HG02938 (cell line): ENCODE measurements at regions not wholly inside any gene's neighbourhood (a gene's known extent, or its start where the extent isn't known, plus 50 kb on each side); places are given as distances from the start of the nearest gene placed in this dataset.
"Not testable (repeated sequence)": the region's sequence is repeated elsewhere in the genome, so short reads cannot be mapped to it uniquely, and the experiment has no call there.

ENCODE experiments used
- ATAC-seq: cut with Tn5 transposase; IDR thresholded peaks from one replicate; pipeline ENCODE4 v1.9.1; 2021; ENCODE audit warnings: mild to moderate bottlenecking, moderate library complexity; ENCODE audit not compliant: unreplicated experiment

DNA sequence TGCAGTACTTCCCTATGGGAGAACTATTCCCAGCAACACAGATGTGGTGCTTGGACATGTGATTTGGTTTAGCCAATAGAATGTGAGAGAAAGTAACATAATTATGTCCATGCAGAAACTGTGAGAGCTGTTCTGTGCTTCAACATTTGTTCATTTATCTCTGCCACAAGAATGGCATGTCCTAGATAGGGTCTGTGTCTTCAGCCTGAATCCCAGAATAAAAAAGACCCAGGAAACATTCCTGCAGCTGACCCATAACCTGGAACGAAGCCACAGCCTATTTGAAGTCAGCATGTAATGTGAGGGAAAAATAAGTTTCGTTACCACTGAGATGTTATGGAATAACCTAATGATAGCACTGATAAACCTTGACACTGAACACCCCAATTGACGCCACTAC is 552.0 kb upstream of the USP24 start:
- ATAC-seq = no peak

DNA sequence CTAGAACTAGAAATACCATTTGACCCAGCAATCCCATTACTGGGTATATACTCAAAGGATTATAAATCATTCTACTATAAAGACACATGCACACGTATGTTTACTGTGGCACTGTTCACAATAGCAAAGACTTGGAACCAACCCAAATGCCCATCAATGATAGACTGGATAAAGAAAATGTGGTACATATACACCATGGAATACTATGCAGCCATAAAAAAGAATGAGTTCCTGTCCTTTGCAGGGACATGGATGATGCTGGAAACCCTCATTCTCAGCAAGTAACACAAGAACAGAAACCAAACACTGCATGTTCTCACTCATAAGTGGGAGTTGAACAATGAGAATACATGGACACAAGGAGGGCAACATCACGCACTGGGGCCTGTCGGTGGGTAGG is 550.3 kb upstream of the USP24 start:
- not testable (repeated sequence) for ATAC-seq

DNA sequence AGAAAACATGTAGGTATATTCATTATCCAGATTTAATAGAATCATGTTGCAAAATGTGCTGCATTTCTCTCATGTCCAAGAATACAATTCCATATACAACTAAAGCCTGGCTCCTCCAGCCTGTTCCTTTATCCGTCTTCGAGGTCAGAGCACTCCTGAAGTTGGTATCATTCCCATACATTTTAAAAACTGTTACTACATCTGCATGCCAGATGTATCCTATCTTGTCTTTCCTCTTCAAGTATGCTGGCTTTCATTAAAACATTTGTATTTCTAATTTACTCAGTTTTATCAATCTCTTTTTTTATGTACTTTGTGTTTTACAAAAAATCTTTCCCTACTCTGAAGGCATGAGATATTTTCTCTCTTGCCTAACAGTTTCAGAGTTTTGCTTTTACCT is 536.6 kb upstream of the USP24 start:
- ATAC-seq = no peak

DNA sequence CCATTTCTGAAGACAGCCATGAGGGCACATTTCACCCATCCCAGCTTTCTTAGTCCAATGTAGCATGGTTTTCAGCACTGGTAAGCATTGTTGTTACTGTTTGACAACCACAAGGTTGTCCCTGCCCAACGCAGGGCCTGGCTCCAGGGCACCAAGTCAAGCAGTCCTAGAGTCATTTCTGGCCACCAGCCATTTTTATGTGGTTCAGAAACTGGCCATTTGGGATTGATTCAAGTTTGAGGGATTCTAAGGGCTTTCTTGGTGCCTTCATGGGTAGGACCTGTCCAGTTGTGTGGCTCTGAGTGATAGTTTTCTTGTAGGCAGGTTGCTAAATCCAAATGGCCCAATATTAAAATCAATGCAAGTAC is 535.4 kb upstream of the USP24 start:
- no peak for ATAC-seq

DNA sequence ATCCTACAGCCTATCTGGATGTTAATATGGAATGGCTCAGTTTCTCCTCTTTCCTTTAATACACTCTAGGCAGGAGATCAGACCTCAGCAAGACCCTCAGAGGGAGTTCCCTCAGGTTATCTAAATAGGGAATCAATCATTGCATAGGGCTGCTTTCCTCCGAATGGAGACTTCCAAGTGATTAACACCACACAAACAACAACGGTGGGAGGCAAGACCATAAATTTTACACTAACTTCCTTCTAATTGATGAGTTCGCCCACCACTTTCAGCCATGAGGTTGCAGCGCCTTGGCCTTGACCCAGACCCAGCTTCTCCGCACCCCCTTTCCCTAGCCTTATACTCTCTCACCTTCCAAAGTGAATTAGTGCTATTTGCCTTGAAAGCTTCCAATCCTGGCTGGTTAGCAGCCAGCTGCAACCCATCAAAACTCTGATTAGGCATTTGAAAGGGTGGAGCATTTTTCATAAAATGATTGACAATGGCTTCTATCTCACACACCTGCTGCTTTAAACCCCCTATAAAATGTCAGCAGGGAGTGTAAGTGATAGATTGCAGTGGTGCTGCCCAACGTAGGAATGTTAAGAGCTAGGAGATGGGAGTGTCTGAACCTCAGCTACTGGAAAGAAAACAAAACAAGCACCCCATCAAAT is 534.9 kb upstream of the USP24 start:
- ATAC-seq = no peak

DNA sequence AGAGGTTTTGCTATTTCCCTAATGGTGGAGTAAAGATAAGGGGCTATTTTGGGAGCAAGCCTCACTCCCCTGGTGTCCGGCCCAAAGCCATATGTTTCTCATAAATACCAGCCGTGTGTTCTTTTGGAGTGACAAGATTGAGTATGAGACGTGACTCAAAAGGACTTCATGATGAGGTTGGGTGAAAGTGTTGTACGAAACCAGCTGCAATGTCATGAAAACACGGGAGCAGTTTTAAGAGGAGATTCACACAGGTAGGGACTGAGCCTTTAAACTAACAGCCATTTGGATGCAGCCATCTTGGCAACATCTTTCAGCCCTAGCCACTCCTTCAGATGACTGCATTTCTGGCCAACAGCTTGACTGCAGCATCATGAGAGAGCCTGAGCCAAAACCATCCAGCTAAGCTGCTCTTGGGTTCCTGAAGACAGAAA is 532.3 kb upstream of the USP24 start:
- ATAC-seq = no peak

DNA sequence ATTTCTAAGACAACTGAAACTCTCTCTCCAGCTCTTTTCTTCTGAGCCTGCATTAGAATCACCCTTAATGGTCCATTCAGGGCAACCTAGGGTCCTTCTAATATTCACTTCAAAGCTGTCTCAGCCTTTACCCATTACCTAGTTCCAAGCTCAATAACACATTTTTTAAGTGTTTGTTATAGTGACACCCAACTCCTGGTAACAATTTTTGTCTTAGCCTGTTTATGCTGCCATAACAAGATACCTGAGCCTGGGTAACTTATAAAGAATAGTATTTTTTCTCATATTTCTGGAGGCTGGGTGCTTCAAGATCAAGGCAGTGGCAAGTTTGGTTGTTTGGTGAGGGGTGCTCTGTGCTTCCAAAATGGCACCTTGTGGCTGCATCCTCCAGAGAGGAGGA is 531.5 kb upstream of the USP24 start:
- no peak for ATAC-seq

DNA sequence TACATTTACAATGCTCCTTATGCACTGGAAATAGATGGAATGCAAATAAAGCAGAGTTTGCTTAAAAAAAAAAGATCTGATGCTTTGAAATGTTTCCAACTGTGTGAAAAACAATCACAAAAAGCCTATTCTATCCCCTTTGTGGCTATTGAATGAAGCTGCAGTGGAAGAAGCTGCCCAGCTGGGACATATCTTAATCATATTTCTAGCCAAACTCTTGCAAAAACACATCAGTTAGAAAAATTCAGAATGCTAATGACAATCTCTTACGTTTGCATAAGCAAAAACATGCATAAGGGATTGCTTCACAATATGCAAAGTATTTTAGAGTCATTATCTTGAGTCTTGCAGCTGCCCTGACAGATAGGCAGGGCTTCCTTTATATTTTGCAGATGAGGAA is 526.4 kb upstream of the USP24 start:
- ATAC-seq = no peak

DNA sequence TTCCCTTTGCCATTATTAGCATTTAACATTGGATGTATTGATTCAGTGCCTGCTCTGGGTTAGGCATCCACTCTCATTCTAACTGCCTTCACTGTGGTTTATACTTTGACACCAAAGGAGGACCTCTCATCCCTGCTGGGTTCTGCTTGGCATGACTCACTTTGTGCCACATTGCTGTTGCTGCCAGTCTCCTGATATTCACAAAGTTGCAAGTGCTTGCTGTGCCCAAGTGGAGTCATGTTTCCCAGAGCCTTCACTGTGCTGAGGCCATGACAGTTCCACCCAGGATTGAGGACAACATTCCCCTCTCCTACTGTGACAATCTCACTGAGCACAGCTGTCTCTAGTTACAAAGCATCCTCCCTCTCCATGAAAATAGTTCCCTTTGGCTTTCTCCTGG is 519.9 kb upstream of the USP24 start:
- no peak for ATAC-seq

DNA sequence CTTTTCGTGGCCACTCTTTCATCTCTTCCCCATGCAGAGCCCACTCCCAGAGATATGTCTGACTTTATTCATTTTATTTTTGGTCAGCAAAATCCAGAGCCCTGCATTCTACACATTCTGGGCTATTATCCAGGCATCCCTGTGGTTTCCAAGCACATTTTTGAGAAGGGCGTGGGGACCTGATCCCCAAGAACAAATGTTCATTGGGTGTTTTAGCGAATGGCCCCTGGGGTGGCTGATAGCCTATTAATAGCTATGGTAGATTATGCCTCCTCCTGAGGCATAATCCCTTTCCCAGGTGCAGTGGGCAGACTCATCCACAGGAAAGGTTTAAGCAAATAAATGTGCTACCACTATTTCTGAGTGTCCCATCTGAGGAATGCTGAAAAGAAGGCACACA is 511.8 kb upstream of the USP24 start:
- ATAC-seq = no peak

DNA sequence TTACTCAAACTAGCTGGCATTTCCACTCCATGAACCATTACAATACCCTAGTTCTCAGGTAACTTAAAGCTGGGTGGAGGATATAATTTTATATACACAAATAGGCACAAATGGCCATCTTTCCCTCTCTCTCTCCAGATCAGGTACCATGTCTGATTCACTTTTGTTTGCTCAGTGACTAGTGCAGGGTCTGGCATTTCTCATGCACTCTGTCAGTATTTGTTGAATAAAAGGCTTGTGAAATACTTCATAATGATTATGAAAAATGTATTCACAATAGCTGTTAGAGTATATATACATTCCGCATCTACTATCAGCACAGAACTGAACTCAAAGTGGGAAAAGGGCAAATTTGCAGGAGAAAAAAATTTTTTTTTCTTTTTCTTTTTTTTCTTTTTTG is 510.2 kb upstream of the USP24 start:
- ATAC-seq = no peak

DNA sequence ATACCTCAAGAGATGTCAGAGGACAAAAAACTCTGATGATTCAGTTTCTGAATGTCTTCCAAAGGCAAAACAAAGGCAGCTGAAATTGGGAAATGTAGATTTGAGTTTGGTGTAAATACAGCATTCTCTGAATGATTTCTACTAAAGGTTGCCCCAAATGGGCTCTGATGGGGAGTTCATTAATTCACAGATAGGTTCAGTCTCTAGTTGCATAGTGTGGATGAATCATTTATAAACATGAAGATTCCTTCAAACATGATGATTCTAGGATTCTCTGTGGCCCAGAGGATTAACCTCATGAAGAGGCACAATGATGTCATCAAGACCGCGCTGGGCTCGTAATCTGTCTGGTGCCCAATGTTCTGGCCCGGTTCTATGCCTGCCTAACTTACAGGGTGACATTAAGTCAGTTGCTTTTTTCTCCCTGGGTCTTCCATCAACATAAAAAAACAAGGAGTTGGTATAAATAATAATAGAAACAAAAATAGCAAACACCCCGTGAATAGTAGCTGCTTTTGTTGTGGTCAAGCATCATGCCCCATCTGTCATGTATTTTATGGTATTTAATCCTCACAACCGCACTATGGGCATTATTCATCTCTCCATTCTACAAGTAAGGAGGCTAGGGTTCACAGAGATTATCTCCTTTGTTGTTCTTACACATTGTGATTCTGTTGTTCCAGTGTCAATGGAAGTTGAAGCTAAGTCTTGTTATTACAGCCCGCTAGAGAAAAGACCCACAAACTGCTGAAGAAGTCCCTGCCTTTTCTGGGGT is 509.6 kb upstream of the USP24 start:
- ATAC-seq = no peak

DNA sequence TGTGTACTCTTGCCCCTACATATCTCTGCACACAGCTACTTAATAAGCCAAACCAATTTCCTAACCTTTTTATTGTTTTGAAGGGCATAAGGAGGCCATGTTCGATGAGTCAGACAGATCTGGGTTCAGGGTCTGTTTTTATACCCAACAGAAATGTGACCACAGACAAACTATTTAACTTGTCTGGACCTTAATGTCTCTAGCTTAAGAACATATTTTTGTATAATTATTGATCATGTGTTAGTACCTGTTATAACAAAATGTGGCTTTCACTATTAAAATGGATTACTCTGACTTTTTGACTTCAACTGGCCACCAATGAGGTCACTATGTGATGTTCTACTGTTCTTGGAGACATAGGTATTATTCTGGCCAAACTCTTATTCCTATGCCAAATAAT is 507.8 kb upstream of the USP24 start:
- no peak for ATAC-seq

DNA sequence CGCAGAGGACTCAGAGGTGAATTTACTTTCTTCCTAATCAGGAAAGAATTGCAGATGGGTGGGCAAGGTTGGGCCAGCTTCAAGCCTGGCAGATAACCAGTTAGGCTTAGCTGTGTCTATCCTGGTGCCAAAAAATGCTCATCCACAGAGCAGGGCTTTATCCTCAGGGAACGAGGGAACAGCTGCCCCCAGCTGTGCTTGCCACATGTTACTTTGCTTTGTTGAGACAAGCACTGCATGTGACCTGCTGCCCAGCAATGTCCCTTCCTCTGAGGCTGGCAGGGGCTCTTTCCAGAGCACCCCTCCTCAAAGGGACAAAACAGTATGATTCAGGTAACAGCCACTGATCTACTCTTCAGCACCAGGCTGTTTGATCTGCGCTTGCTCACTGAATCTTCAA is 505.1 kb upstream of the USP24 start:
- ATAC-seq = no peak

DNA sequence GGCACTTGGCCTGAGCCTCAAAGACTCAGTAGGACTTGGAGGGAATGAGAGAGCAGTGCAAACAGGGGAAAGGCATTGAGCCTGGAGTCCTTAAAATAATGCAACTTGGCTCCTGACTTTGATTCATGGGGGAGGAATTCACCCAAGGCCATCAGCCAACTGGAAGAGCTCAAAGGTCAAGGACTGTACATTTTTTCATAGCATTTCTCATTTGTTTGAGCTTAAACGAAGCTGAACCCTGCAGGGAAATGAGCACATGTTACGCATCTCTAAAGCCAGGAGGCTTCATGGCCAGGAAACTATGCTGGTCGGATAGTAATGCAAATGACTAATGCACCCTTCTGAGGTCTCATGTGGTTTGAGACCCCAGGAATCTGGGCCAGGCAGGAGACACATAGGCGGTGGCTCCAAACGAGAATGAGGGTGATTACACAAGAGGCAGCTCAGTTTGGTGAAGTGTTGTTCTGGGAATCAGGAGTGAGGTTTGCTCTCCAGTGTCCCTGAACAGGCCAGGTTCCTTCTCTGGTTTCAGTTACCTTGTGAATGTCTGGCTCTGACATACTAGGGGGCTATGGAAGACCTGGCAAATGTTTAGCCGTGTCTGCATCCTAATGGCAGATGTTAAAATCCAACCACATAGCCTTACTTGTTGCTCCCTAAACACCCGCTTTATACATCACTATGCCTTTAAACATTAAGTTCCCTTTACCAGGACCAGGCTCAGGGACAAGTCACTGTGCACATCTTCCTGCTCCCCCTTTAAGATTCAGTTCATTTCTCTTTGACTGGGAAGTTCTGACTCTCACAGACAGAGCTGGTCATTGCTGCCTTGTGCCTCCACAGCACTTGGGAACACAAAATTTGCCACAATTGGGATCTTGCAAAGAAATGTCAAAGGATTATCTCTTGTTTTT is 503.9 kb upstream of the USP24 start:
- no peak for ATAC-seq

DNA sequence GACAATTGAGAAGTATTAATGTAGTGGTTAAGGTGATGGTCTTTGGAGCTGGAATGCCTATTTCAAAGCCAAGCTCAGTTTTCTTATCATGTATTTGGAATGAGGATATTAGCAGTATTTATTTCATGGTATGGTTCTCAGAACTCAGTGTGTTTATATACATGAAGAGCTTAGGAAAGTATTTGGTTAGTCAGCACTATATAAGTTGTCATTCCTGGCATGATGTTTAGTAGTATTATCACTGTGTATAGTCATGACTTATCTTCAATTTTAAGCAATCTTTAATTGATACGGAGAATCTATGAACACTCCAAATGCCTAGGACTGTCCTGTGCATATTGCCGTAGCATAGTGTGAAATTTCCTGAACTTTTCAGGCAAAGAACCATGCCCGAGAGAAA is 501.9 kb upstream of the USP24 start:
- no peak for ATAC-seq

DNA sequence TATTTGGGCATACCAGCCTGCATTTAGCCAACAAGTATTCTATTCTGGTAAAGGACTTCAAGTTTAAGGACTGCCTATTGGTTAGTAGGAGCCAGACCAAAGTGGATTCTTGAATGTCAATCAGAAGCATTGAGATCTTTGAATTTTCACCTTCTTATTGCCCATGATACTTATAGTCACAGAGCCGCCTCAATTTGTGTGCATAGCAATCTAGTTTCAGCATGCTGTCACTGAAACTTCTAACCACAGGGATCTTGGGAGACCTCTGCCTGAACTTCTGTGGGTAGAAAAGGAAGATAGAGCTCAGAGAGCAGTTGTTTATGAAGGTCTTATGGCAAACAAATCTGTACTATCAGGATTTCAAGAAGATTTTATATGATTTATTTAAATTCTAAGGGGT is 501.4 kb upstream of the USP24 start:
- ATAC-seq = no peak

DNA sequence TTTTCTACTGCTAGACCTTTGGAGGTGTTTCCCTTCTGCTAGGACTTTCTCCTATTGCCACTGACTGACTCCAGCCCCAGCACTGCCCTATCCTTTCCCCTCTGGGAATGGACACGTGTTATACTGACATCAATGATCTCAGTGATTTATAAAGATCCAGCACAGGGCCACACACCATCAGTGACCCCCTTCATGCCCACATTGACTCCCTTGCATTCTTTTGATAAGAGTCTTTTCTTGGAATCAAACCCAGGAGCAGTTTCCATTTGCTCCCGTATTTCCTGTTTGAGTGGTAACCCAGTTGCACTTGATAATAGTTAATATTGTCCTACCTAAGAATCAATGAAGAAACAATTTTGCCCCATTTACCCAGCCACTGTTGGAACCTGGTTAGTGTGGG is 501.0 kb upstream of the USP24 start:
- no peak for ATAC-seq

DNA sequence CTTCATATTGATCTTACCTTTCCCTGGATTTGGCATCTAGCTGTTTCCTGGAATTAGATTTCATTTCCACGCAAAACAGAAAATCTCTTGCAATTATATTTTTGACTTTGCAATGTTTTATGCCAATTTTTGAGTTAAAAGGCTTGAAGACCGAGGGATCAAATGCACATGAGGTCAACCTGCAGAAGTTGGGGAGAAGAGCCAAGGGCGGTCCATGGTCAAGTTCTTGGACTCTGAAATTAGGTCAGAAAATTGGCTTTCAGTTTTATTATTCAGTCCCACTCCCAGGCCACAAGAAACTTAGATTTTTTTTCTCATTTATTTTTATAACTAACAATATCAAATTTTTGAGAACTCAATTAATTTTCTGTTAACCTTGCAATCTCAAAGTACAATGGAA is 499.1 kb upstream of the USP24 start:
- no peak for ATAC-seq

DNA sequence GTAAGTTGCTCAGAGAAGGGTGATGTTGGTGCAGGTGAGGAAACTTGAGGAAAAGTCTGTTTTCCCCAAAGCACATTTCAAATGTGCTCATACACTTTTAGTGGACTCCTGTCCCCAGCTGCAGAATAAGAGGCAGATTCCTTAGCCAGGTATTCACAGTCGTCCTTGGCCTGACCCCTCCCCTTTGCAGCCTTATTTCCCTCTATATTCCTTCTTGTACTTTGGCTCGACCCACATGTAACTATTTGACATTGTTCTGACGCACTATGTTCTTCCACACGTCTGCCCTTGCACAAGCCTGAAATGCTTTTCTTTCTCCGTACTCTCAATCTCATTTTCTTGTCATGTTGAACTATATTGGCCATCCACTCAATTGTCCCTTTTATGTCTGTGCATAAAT is 498.4 kb upstream of the USP24 start:
- no peak for ATAC-seq

DNA sequence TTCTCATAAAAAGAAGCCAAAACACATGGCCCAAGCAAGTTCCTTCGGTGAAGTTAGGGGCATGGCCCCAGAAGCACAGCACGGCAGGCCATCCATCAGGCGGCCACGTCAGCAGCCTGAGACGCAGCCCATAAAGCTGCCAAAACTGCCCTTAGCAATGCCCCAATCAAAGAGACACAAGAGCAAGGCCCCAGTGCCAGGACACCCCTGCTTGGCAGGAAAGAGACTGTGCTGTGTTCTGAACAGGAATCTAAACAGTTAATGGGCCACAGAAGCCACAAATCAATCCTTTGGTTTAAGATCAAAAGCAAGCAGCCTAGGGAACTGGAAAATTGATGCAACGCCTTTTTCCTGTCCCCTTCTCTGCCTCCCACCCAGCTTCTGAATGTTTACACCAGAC is 497.0 kb upstream of the USP24 start:
- no peak for ATAC-seq

DNA sequence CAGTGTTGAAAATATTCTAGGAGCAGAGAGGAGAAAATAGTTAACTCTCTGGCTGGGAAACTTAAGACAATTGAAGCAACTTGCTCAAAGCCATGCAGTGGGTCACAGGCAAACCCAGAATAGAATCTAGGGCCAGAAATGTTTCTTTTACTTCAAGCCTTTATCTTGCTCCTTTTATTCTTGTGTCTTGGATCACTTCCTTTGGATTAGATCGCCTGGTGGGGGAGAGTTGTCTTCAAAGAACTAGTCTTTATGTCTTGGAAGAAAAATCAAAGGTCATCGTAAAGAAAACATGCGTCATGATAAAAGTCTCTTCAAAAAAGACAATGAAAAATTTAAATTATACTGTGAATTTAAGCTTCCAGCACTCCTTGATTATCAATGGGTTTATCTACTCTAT is 493.6 kb upstream of the USP24 start:
- ATAC-seq = no peak
